CD4-positive, alpha-beta T cell (primary cell): ENCODE measurements at regions not wholly inside any gene's neighbourhood (a gene's known extent, or its start where the extent isn't known, plus 50 kb on each side); places are given as distances from the start of the nearest gene placed in this dataset.

Source experiments
- ATAC-seq: fragments of 200-7000 bp; cut with Tn5 transposase; one replicate; pipeline ENCODE4 v1.10.0; 2022; ENCODE audit warnings: mild to moderate bottlenecking; ENCODE audit not compliant: poor library complexity
- CTCF ChIA-PET: fragments of 350-600 bp; sonication (Branson Sonifier 250); formaldehyde crosslinking; loops from one replicate; lab custom pipeline; 2021; ENCODE audit warnings: antibody characterized with exemption, inconsistent platforms; lab: Charles Lee
- POLR2A ChIA-PET: fragments of 350-600 bp; sonication (Branson Sonifier 250); formaldehyde crosslinking; loops from one replicate; lab custom pipeline; 2021; ENCODE audit warnings: antibody characterized with exemption, inconsistent platforms; lab: Charles Lee
- DNase-seq, 14 experiments: peaks; one replicate each; pipeline ENCODE4 v3.0.0-alpha.2; 2013 to 2020; ENCODE audit warnings: mixed read lengths in 2 of 14
- H3K27ac ChIP-seq, 2 donors: one replicate each; pipeline versions ENCODE4 v1.5.1 to v1.7.0; 2013; ENCODE audit warnings: low read length in 2 of 2, low read depth in 1 of 2, mild to moderate bottlenecking in 1 of 2
- H3K27me3 ChIP-seq, 2 experiments: 1 replicate in 1 of 2; 2 replicates in 1 of 2; pipeline versions ENCODE4 v1.6.1 to v1.7.0; 2013; ENCODE audit warnings: low read length in 2 of 2, control low read depth in 1 of 2, mild to moderate bottlenecking in 1 of 2, moderate library complexity in 1 of 2; ENCODE audit not compliant: insufficient read depth in 2 of 2, control insufficient read depth in 1 of 2
- H3K36me3 ChIP-seq: one replicate; pipeline ENCODE4 v1.6.1; 2013; ENCODE audit warnings: low read length, control low read depth; ENCODE audit not compliant: insufficient read depth
- H3K4me1 ChIP-seq: one replicate; pipeline ENCODE4 v1.6.1; 2013; ENCODE audit warnings: low read length, control low read depth; ENCODE audit not compliant: insufficient read depth
- H3K4me3 ChIP-seq: one replicate; pipeline ENCODE4 v1.5.1; 2013; ENCODE audit warnings: mild to moderate bottlenecking, low read length, moderate library complexity
- H3K9me3 ChIP-seq, 2 experiments: 1 replicate in 1 of 2; 2 replicates in 1 of 2; pipeline versions ENCODE4 v1.6.1 to v1.7.0; 2013; ENCODE audit warnings: low read length in 2 of 2, mild to moderate bottlenecking in 2 of 2, control low read depth in 1 of 2, moderate library complexity in 1 of 2; ENCODE audit not compliant: control insufficient read depth in 1 of 2, insufficient read depth in 1 of 2
- H3K27ac Mint-ChIP-seq: one replicate; pipeline ENCODE4 v1.8.0; 2020; ENCODE audit warnings: mixed read lengths
- H3K27me3 Mint-ChIP-seq: one replicate; pipeline ENCODE4 v1.8.0; 2021; ENCODE audit warnings: mixed read lengths
- H3K36me3 Mint-ChIP-seq: one replicate; pipeline ENCODE4 v1.8.0; 2021; ENCODE audit warnings: low read depth, mixed read lengths
- H3K4me1 Mint-ChIP-seq: one replicate; pipeline ENCODE4 v1.8.0; 2021; ENCODE audit warnings: low read depth, mixed read lengths
- H3K4me3 Mint-ChIP-seq: one replicate; pipeline ENCODE4 v1.8.0; 2020; ENCODE audit warnings: mild to moderate bottlenecking, mixed read lengths
- H3K9me3 Mint-ChIP-seq: one replicate; pipeline ENCODE4 v1.8.0; 2020; ENCODE audit warnings: mixed read lengths
- intact Hi-C, 2 experiments: fragments of 100-400 bp; cut with DNase I in 1 of 2; cut with micrococcal nuclease in 1 of 2; formaldehyde crosslinking; loops; one replicate each; pipeline versions ENCODE4 v1.15.1 to v1.9.0; 2023 to 2025; cut with DNase I, micrococcal nuclease
- TF ChIP-seq, protein P1 (sequence below): fragments of 200-600 bp; IDR thresholded peaks from one replicate; pipeline ENCODE4 v1.8.0; 2022; ENCODE audit warnings: antibody characterized with exemption, mild to moderate bottlenecking

DNA sequence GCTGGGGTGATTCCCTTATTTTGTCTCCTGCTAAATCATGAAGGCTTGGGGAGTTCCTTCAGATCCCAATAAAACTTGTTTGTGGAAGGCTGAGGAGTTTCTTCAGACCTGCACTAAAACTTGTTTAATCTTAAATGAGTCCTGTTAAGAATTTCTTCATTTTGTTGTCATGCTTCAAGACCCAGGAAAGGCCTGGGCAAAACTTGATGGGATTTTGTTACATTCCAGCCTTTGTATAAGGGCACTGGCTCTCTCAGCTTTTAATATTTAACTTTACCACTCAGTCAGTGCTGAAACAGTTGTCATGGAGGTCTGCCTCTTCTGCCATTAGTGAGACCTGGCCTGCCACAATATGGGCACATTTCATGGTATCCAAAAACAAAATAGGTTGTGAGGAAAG lies 699.0 kb downstream of the ETS1 start:
- Histone ChIP-seq H3K36me3 (no peaks in the 10 kb centered on the region), H3K9me3 (peaks cover 7 to 10% of the 10 kb centered on the region in 2 experiments), H3K27ac (no peak overlapping the region), H3K27me3 (peaks cover 0 to 2% of the 10 kb centered on the region in 2 experiments), H3K4me1 (no peaks in the 10 kb centered on the region), H3K4me3 (no peak overlapping the region)
- CTCF ChIA-PET = no interaction called here
- DNase-seq (no peak), ATAC-seq (no peak)
- TF ChIP-seq, protein P1, sequence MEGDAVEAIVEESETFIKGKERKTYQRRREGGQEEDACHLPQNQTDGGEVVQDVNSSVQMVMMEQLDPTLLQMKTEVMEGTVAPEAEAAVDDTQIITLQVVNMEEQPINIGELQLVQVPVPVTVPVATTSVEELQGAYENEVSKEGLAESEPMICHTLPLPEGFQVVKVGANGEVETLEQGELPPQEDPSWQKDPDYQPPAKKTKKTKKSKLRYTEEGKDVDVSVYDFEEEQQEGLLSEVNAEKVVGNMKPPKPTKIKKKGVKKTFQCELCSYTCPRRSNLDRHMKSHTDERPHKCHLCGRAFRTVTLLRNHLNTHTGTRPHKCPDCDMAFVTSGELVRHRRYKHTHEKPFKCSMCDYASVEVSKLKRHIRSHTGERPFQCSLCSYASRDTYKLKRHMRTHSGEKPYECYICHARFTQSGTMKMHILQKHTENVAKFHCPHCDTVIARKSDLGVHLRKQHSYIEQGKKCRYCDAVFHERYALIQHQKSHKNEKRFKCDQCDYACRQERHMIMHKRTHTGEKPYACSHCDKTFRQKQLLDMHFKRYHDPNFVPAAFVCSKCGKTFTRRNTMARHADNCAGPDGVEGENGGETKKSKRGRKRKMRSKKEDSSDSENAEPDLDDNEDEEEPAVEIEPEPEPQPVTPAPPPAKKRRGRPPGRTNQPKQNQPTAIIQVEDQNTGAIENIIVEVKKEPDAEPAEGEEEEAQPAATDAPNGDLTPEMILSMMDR = no peak
- Mint-ChIP-seq H3K4me1 (no peaks in the 10 kb centered on the region), H3K4me3 (no peak overlapping the region), H3K36me3 (no peaks in the 10 kb centered on the region), H3K9me3 (peaks cover 5% of the 10 kb centered on the region), H3K27ac (no peak overlapping the region), H3K27me3 (peaks cover 27% of the 10 kb centered on the region)
- intact Hi-C loops = no loop called here
- POLR2A ChIA-PET = no interaction called here

DNA sequence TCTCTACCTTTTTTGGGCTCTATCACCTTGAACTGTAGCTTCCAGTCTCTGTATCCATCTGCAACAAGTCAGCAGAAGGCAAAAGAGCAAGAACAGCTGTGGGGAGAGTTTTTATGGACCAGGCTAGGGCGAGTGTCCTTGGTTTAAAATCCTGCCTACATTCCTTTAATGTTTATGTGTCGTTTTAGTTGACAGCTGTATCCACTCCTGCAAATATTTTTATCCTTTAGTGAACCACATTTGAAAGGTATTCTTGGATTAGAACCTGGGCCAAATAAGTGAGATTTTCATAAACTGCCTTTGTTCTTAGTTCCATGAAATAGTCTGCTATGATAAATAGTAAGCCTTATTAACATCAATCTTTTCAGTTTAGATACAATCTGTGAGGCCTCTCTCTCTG lies 712.2 kb downstream of the ETS1 start:
- no peak for ATAC-seq
- H3K36me3 ChIP-seq = no peaks in the 10 kb centered on the region
- no peak overlapping the region for H3K27ac ChIP-seq
- no peak for DNase-seq
- TF ChIP-seq, protein P1 = no peak
- H3K9me3 ChIP-seq = no peaks in the 10 kb centered on the region
- ChIA-PET CTCF (no interaction called here), POLR2A (no interaction called here)
- no peaks in the 10 kb centered on the region for H3K4me1 ChIP-seq
- intact Hi-C loops = no loop called here
- no peak overlapping the region for H3K4me3 ChIP-seq
- peaks cover 0 to 5% of the 10 kb centered on the region in 2 experiments for H3K27me3 ChIP-seq
- no peaks in the 10 kb centered on the region for H3K4me1 Mint-ChIP-seq
- no peaks in the 10 kb centered on the region for H3K36me3 Mint-ChIP-seq
- H3K9me3 Mint-ChIP-seq = no peaks in the 10 kb centered on the region
- no peak overlapping the region for H3K27ac Mint-ChIP-seq
- H3K4me3 Mint-ChIP-seq = no peak overlapping the region
- peaks cover 36% of the 10 kb centered on the region for H3K27me3 Mint-ChIP-seq

- Histone ChIP-seq H3K36me3 (no peaks in the 10 kb centered on the region), H3K27ac (no peak overlapping the region), H3K9me3 (no peaks in the 10 kb centered on the region), H3K4me1 (no peaks in the 10 kb centered on the region), H3K4me3 (no peak overlapping the region), H3K27me3 (peaks cover 0 to 5% of the 10 kb centered on the region in 2 experiments)
- TF ChIP-seq, protein P1 = no peak
- DNase-seq (no peak), ATAC-seq (no peak)
- H3K4me3 Mint-ChIP-seq = no peak overlapping the region
- no peak overlapping the region for H3K27ac Mint-ChIP-seq
- no peaks in the 10 kb centered on the region for H3K4me1 Mint-ChIP-seq
- no peaks in the 10 kb centered on the region for H3K36me3 Mint-ChIP-seq
- ChIA-PET POLR2A (no interaction called here), CTCF (no interaction called here)
- H3K9me3 Mint-ChIP-seq = no peaks in the 10 kb centered on the region
- intact Hi-C loops = no loop called here
- H3K27me3 Mint-ChIP-seq = peaks cover 36% of the 10 kb centered on the region
These were observed 713.9 kb downstream of the ETS1 start for GRCh38 chr11:127873478-127873877.
